SK-N-SH (cell line): ENCODE measurements at regions not wholly inside any gene's neighbourhood (a gene's known extent, or its start where the extent isn't known, plus 50 kb on each side); places are given as distances from the start of the nearest gene placed in this dataset.
A peak's percentile ranks its signal among the peaks of the same experiment; 100 is the strongest.

Experiments used
- CTCF ChIA-PET: fragments of 300-600, 350-600 bp; formaldehyde crosslinking; extraction: SDS; loops from one replicate; lab custom pipeline; 2021; lab: Yijun Ruan, JAX
- POLR2A ChIA-PET: fragments of 350-600 bp; sonication (Branson Sonifier 250); formaldehyde crosslinking; extraction: SDS; loops from one replicate; lab custom pipeline; 2020; ENCODE audit warnings: antibody characterized with exemption, inconsistent platforms; lab: Yijun Ruan, JAX
- DNase-seq: peaks from one replicate; pipeline ENCODE4 v3.0.0; 2012
- H2AFZ ChIP-seq: fragments of 200-600 bp; sonication (generic); 2 replicates; pipeline ENCODE4 v1.8.1; 2016; ENCODE audit warnings: antibody characterized with exemption, mild to moderate bottlenecking, low read depth
- H3F3A ChIP-seq: fragments of 200-600 bp; sonication (generic); replicated peaks from 2 replicates; pipeline ENCODE3; 2016; ENCODE audit warnings: antibody characterized with exemption, mild to moderate bottlenecking; ENCODE audit not compliant: insufficient read depth
- H3K27ac ChIP-seq, 2 experiments: fragments of 200-500 bp in 1 of 2; fragments of 200-600 bp in 1 of 2; sonication (Bioruptor generic) in 1 of 2; sonication (generic), shearing (Covaris generic) in 1 of 2; 2 replicates each; pipeline versions ENCODE4 v1.5.1 to v1.6.1; 2014 to 2016; ENCODE audit warnings: low read depth in 2 of 2, inconsistent platforms in 1 of 2, low read length in 1 of 2, mild to moderate bottlenecking in 1 of 2, mixed read lengths in 1 of 2
- H3K27me3 ChIP-seq: fragments of 200-600 bp; sonication (generic), shearing (Covaris generic); 2 replicates; pipeline ENCODE4 v1.6.1; 2016; ENCODE audit warnings: mixed run types; ENCODE audit not compliant: insufficient read depth
- H3K36me3 ChIP-seq, 2 experiments: fragments of 200-500 bp in 1 of 2; fragments of 200-600 bp in 1 of 2; sonication (Bioruptor generic) in 1 of 2; sonication (generic) in 1 of 2; replicated peaks in 1 of 2; 2 replicates each; pipeline versions ENCODE3 to v1.5.1; 2014 to 2016; ENCODE audit warnings: low read length in 1 of 2, mild to moderate bottlenecking in 1 of 2; ENCODE audit not compliant: insufficient read depth in 2 of 2, control insufficient read depth in 1 of 2
- H3K4me1 ChIP-seq, 2 experiments: fragments of 200-500 bp in 1 of 2; fragments of 200-600 bp in 1 of 2; sonication (Bioruptor generic) in 1 of 2; sonication (generic), shearing (Covaris generic) in 1 of 2; 2 replicates each; pipeline versions ENCODE4 v1.5.1 to v1.6.1; 2014 to 2016; ENCODE audit warnings: low read depth in 1 of 2, low read length in 1 of 2, mixed run types in 1 of 2; ENCODE audit not compliant: insufficient read depth in 2 of 2, control insufficient read depth in 1 of 2
- H3K4me2 ChIP-seq: fragments of 200-600 bp; sonication (generic), shearing (Covaris generic); 2 replicates; pipeline ENCODE4 v1.6.1; 2017; ENCODE audit warnings: mixed run types
- H3K4me3 ChIP-seq, 2 experiments: fragments of 200-500 bp in 1 of 2; fragments of 200-600 bp in 1 of 2; sonication (Bioruptor generic) in 1 of 2; sonication (generic), shearing (Covaris generic) in 1 of 2; 2 replicates each; pipeline versions ENCODE4 v1.5.1 to v1.8.1; 2014 to 2016; ENCODE audit warnings: low read depth in 2 of 2, inconsistent platforms in 1 of 2, low read length in 1 of 2, mild to moderate bottlenecking in 1 of 2, mixed read lengths in 1 of 2, moderate library complexity in 1 of 2
- H3K79me2 ChIP-seq: fragments of 200-600 bp; sonication (generic); 2 replicates; pipeline ENCODE4 v1.8.1; 2017; ENCODE audit warnings: mild to moderate bottlenecking; ENCODE audit not compliant: insufficient read depth
- H3K9ac ChIP-seq: fragments of 200-600 bp; sonication (generic); 2 replicates; pipeline ENCODE4 v1.6.1; 2017; ENCODE audit warnings: mixed run types
- H3K9me2 ChIP-seq: fragments of 200-600 bp; sonication (generic); 2 replicates; pipeline ENCODE4 v1.6.1; 2017; ENCODE audit warnings: mixed run types
- H3K9me3 ChIP-seq: fragments of 200-600 bp; sonication (generic); 2 replicates; pipeline ENCODE4 v1.6.1; 2017; ENCODE audit warnings: mixed run types, mild to moderate bottlenecking, moderate library complexity
- H4K20me1 ChIP-seq: fragments of 200-600 bp; sonication (generic); 2 replicates; pipeline ENCODE4 v1.6.1; 2017; ENCODE audit warnings: mild to moderate bottlenecking, mixed run types; ENCODE audit not compliant: insufficient read depth
- CTCF ChIP-seq: fragments of 200-600 bp; sonication (generic); IDR thresholded peaks from 2 replicates; pipeline ENCODE4 v1.6.1; 2017; ENCODE audit warnings: antibody characterized with exemption, mild to moderate bottlenecking, moderate library complexity
- EP300 ChIP-seq, 2 experiments: IDR thresholded peaks; 2 replicates each; pipeline versions ENCODE4 v1.4.0 to v1.6.1; 2012; ENCODE audit warnings: borderline replicate concordance in 1 of 2, low read depth in 1 of 2, low read length in 1 of 2
- FOSL2 ChIP-seq: IDR thresholded peaks from 2 replicates; pipeline ENCODE4 v1.4.0; 2012; ENCODE audit warnings: low read depth, mild to moderate bottlenecking, moderate library complexity, borderline replicate concordance
- FOXJ3 ChIP-seq: sonication (generic); formaldehyde crosslinking; IDR thresholded peaks from 2 replicates; pipeline ENCODE4 v1.5.1; 2020; ENCODE audit warnings: mild to moderate bottlenecking, missing genetic modification reagents
- FOXM1 ChIP-seq: IDR thresholded peaks from 2 replicates; pipeline ENCODE4 v1.4.0; 2012; ENCODE audit warnings: low read depth, mild to moderate bottlenecking
- JUND ChIP-seq: IDR thresholded peaks from 2 replicates; pipeline ENCODE4 v1.4.0; 2012
- MEF2A ChIP-seq: IDR thresholded peaks from 2 replicates; pipeline ENCODE4 v1.4.0; 2012; ENCODE audit warnings: low read depth, borderline replicate concordance
- RAD21 ChIP-seq: IDR thresholded peaks from 2 replicates; pipeline ENCODE4 v1.6.1; 2012; ENCODE audit warnings: mild to moderate bottlenecking, low read length
- RCOR1 ChIP-seq: fragments of 150-350 bp; IDR thresholded peaks from 2 replicates; pipeline ENCODE4 v1.6.1; 2017; ENCODE audit warnings: antibody characterized with exemption, low read length
- RFX5 ChIP-seq: IDR thresholded peaks from 2 replicates; pipeline ENCODE4 v1.6.1; 2012; ENCODE audit warnings: mild to moderate bottlenecking, improper control_type of control experiment, low read length
- RXRA ChIP-seq: IDR thresholded peaks from 2 replicates; pipeline ENCODE4 v1.4.0; 2012; ENCODE audit warnings: low read depth, mild to moderate bottlenecking, borderline replicate concordance
- TCF12 ChIP-seq: IDR thresholded peaks from 2 replicates; pipeline ENCODE4 v1.4.0; 2012
- USF1 ChIP-seq: IDR thresholded peaks from 2 replicates; pipeline ENCODE4 v1.4.0; 2012; ENCODE audit warnings: low read depth, borderline replicate concordance
- USF2 ChIP-seq: fragments of 150-350 bp; IDR thresholded peaks from 2 replicates; pipeline ENCODE4 v1.6.1; 2017; ENCODE audit warnings: antibody characterized with exemption, low read length, low read depth, borderline replicate concordance
- WGBS: methylation state at CpG from one replicate; pipeline ENCODE4 v1.1.6; 2017; ENCODE audit warnings: low lambda C conversion rate; 5-methylcytosine and 5-hydroxymethylcytosine counted together
- TF ChIP-seq, protein P1 (sequence below): IDR thresholded peaks from 2 replicates; pipeline ENCODE4 v1.4.0; 2012; ENCODE audit warnings: low read depth, borderline replicate concordance
- TF ChIP-seq, protein P2 (sequence below): IDR thresholded peaks from 2 replicates; pipeline ENCODE4 v1.4.0; 2012; ENCODE audit warnings: low read depth
- TF ChIP-seq, protein P3 (sequence below): IDR thresholded peaks from 2 replicates; pipeline ENCODE4; 2012

- WGBS: 96% methylated on average over 4 of the region's 31 CpGs
- no peaks in the 10 kb centered on the region for H3K79me2 ChIP-seq
- H4K20me1 ChIP-seq: no peaks in the 10 kb centered on the region
- H3K27me3 ChIP-seq: no peaks in the 10 kb centered on the region
- H3K36me3 ChIP-seq: no peaks in the 10 kb centered on the region
- no peaks in the 10 kb centered on the region for H3K9me3 ChIP-seq
- H2AFZ ChIP-seq: no peak overlapping the region
- H3K4me3 ChIP-seq: no peak overlapping the region
- TF ChIP-seq RAD21 (no peak), USF2 (no peak), JUND (no peak), FOXM1 (no peak), RCOR1 (no peak)
- TF ChIP-seq, protein P1, sequence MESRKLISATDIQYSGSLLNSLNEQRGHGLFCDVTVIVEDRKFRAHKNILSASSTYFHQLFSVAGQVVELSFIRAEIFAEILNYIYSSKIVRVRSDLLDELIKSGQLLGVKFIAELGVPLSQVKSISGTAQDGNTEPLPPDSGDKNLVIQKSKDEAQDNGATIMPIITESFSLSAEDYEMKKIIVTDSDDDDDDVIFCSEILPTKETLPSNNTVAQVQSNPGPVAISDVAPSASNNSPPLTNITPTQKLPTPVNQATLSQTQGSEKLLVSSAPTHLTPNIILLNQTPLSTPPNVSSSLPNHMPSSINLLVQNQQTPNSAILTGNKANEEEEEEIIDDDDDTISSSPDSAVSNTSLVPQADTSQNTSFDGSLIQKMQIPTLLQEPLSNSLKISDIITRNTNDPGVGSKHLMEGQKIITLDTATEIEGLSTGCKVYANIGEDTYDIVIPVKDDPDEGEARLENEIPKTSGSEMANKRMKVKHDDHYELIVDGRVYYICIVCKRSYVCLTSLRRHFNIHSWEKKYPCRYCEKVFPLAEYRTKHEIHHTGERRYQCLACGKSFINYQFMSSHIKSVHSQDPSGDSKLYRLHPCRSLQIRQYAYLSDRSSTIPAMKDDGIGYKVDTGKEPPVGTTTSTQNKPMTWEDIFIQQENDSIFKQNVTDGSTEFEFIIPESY: no peak
- TF ChIP-seq, protein P2, sequence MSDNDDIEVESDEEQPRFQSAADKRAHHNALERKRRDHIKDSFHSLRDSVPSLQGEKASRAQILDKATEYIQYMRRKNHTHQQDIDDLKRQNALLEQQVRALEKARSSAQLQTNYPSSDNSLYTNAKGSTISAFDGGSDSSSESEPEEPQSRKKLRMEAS: no peak
- no peaks in the 10 kb centered on the region for H3F3A ChIP-seq
- no peak overlapping the region for H3K27ac ChIP-seq
- ChIA-PET POLR2A (no interaction called here), CTCF (no interaction called here)
- no peaks in the 10 kb centered on the region for H3K4me1 ChIP-seq
- no peak for DNase-seq
- no peak overlapping the region for H3K4me2 ChIP-seq
- H3K9me2 ChIP-seq: no peaks in the 10 kb centered on the region
- H3K9ac ChIP-seq: no peak overlapping the region
Observed at GRCh38 chr9:95784318-95784717, 91.2 kb upstream of the ERCC6L2 start.

DNA sequence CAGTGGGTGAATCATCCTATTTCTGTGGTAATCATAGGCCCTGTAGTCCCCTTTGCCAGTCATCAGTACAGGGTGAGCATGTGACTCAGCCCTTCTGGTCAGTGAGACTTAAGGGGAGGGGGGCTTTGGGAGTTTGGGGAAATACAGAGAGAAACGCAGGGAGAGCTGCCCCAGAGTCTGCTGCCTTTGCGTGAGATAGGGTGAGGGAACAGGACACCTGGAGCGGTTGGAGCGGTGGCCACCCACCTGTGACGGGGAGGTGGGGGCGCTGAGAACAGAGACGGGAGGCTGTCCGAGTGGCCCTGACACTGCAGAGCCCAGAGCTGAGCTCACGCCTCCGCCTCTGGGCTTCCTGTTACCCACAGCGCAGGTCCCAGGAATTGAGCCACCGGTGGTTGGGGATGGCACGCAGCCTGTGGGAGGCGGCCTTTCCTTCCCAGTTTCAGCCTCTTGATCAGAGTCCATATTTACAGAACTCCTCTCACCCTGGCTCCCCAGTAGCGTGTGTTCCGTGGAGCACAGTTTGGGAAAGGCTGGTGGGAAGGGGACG is 92.0 kb upstream of the ERCC6L2 start:
- Histone ChIP-seq H2AFZ (no peak overlapping the region), H3K9ac (no peak overlapping the region), H3K4me1 (no peaks in the 10 kb centered on the region), H3K36me3 (no peaks in the 10 kb centered on the region), H3K4me3 (no peak overlapping the region), H3K79me2 (no peaks in the 10 kb centered on the region), H3K27ac (no peak overlapping the region), H3K9me3 (no peaks in the 10 kb centered on the region), H3F3A (no peaks in the 10 kb centered on the region), H4K20me1 (no peaks in the 10 kb centered on the region), H3K9me2 (no peaks in the 10 kb centered on the region), H3K4me2 (no peak overlapping the region), H3K27me3 (no peaks in the 10 kb centered on the region)
- ChIA-PET CTCF (interaction anchor here (1.2 kb wide), 1 partner anchor 125 kb away, joined by 3 read pairs; no protein-coding TSS in a partner anchor), POLR2A (no interaction called here)
- TF ChIP-seq RAD21 (no peak), RXRA (no peak), FOXJ3 (CRISPR knock-in tag) (no peak), TCF12 (no peak), EP300 (IDR thresholded peaks at IDR 0.05; ENCODE audit: borderline replicate concordance in 1 of 2, low read depth in 1 of 2, low read length in 1 of 2) (no peak), MEF2A (no peak), CTCF (no peak), FOSL2 (peak; percentile 43; the same call in 1 of the 2 replicates), USF1 (0 out of 2 replicates have a peak, but pooled peaks have one; percentile 20), RFX5 (no peak)
- TF ChIP-seq, protein P3, sequence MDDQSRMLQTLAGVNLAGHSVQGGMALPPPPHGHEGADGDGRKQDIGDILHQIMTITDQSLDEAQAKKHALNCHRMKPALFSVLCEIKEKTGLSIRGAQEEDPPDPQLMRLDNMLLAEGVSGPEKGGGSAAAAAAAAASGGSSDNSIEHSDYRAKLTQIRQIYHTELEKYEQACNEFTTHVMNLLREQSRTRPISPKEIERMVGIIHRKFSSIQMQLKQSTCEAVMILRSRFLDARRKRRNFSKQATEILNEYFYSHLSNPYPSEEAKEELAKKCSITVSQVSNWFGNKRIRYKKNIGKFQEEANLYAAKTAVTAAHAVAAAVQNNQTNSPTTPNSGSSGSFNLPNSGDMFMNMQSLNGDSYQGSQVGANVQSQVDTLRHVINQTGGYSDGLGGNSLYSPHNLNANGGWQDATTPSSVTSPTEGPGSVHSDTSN: no peak
- 88% methylated on average over 17 of the region's 17 CpGs for WGBS
- no peak for DNase-seq
